ENCODE measurements at regions not wholly inside any gene's neighbourhood (a gene's known extent, or its start where the extent isn't known, plus 50 kb on each side); places are given as distances from the start of the nearest gene placed in this dataset.

- peak; percentile 0 for DNase-seq
- Histone ChIP-seq H3K4me3 (no peak overlapping the region), H3K36me3 (ENCODE audit: low read depth) (no peaks in the 10 kb centered on the region), H4K20me1 (ENCODE audit: insufficient read depth) (no peaks in the 10 kb centered on the region), H3K9me2 (ENCODE audit: insufficient read depth) (no peaks in the 10 kb centered on the region), H3K27me3 (replicated peaks; ENCODE audit: insufficient read depth) (no peaks in the 10 kb centered on the region), H3K79me2 (ENCODE audit: insufficient read depth) (no peaks in the 10 kb centered on the region), H3K27ac (no peak overlapping the region), H2AFZ (no peak overlapping the region), H3K4me1 (ENCODE audit: insufficient read depth) (no peaks in the 10 kb centered on the region), H3K9ac (no peak overlapping the region), H3F3A (ENCODE audit: insufficient read depth) (no peaks in the 10 kb centered on the region), H3K9me3 (ENCODE audit: low read depth) (no peaks in the 10 kb centered on the region), H3K4me2 (ENCODE audit: unreplicated experiment) (no peak overlapping the region)
- no peak for TF ChIP-seq EZH2 (IDR thresholded peaks at IDR 0.05; ENCODE audit: insufficient read depth, poor library complexity, severe bottlenecking)
- no peak for TF ChIP-seq EZH2phosphoT487 (IDR thresholded peaks at IDR 0.05; ENCODE audit: insufficient read depth, low read depth)
- WGBS, 2 experiments (ENCODE audit: low coverage in 1 of 2, low lambda C conversion rate in 2 of 2, missing lambda C conversion rate in 2 of 2) = 9 to 20% methylated on average over 1 of the region's 1 CpG
- in situ Hi-C loops (cut with MboI) = no loop called here
These were observed 1148.1 kb upstream of the FANCL start for GRCh38 chr2:59389240-59389639.

GRCh38 chr2:59385971-59386370 lies 1144.8 kb upstream of the FANCL start:
- no peaks in the 10 kb centered on the region for H3K4me1 ChIP-seq (ENCODE audit: insufficient read depth)
- H3K9me3 ChIP-seq (ENCODE audit: low read depth) = no peaks in the 10 kb centered on the region
- TF ChIP-seq EZH2phosphoT487 (IDR thresholded peaks at IDR 0.05; ENCODE audit: insufficient read depth, low read depth) (no peak), EZH2 (IDR thresholded peaks at IDR 0.05; ENCODE audit: insufficient read depth, poor library complexity, severe bottlenecking) (no peak)
- H3K9me2 ChIP-seq (ENCODE audit: insufficient read depth) = no peaks in the 10 kb centered on the region
- H3K79me2 ChIP-seq (ENCODE audit: insufficient read depth) = no peaks in the 10 kb centered on the region
- H3K9ac ChIP-seq = no peak overlapping the region
- in situ Hi-C loops (cut with MboI) = no loop called here
- H4K20me1 ChIP-seq (ENCODE audit: insufficient read depth) = no peaks in the 10 kb centered on the region
- H3K27ac ChIP-seq = no peak overlapping the region
- H3K36me3 ChIP-seq (ENCODE audit: low read depth) = no peaks in the 10 kb centered on the region
- no peak overlapping the region for H3K4me2 ChIP-seq (ENCODE audit: unreplicated experiment)
- WGBS, 2 experiments (ENCODE audit: low coverage in 1 of 2, low lambda C conversion rate in 2 of 2, missing lambda C conversion rate in 2 of 2) = 61 to 63% methylated on average over 10 of the region's 10 CpGs
- H3F3A ChIP-seq (ENCODE audit: insufficient read depth) = no peaks in the 10 kb centered on the region
- no peak overlapping the region for H3K4me3 ChIP-seq
- H2AFZ ChIP-seq = no peak overlapping the region
- H3K27me3 ChIP-seq (replicated peaks; ENCODE audit: insufficient read depth) = no peaks in the 10 kb centered on the region
- DNase-seq = no peak

GRCh38 chr2:59383473-59383872 lies 1142.3 kb upstream of the FANCL start:
- H3K9ac ChIP-seq = no peak overlapping the region
- no peak overlapping the region for H3K27ac ChIP-seq
- no peak overlapping the region for H2AFZ ChIP-seq
- no peaks in the 10 kb centered on the region for H3K9me3 ChIP-seq (ENCODE audit: low read depth)
- WGBS, 2 experiments (ENCODE audit: low coverage in 1 of 2, low lambda C conversion rate in 2 of 2, missing lambda C conversion rate in 2 of 2) = 19 to 20% methylated on average over 1 of the region's 1 CpG
- no peaks in the 10 kb centered on the region for H3K4me1 ChIP-seq (ENCODE audit: insufficient read depth)
- H3K27me3 ChIP-seq (replicated peaks; ENCODE audit: insufficient read depth) = no peaks in the 10 kb centered on the region
- in situ Hi-C loops (cut with MboI) = no loop called here
- H3K36me3 ChIP-seq (ENCODE audit: low read depth) = no peaks in the 10 kb centered on the region
- no peak overlapping the region for H3K4me2 ChIP-seq (ENCODE audit: unreplicated experiment)
- TF ChIP-seq EZH2 (IDR thresholded peaks at IDR 0.05; ENCODE audit: insufficient read depth, poor library complexity, severe bottlenecking) = no peak
- no peak for TF ChIP-seq EZH2phosphoT487 (IDR thresholded peaks at IDR 0.05; ENCODE audit: insufficient read depth, low read depth)
- no peak overlapping the region for H3K4me3 ChIP-seq
- H3K79me2 ChIP-seq (ENCODE audit: insufficient read depth) = no peaks in the 10 kb centered on the region
- no peaks in the 10 kb centered on the region for H3F3A ChIP-seq (ENCODE audit: insufficient read depth)
- H4K20me1 ChIP-seq (ENCODE audit: insufficient read depth) = no peaks in the 10 kb centered on the region
- DNase-seq = no peak
- H3K9me2 ChIP-seq (ENCODE audit: insufficient read depth) = no peaks in the 10 kb centered on the region

GRCh38 chr2:59378127-59378526 lies 1137.0 kb upstream of the FANCL start:
- Histone ChIP-seq H3K9me2 (ENCODE audit: insufficient read depth) (no peaks in the 10 kb centered on the region), H3K9me3 (ENCODE audit: low read depth) (no peaks in the 10 kb centered on the region), H3K9ac (no peak overlapping the region), H4K20me1 (ENCODE audit: insufficient read depth) (no peaks in the 10 kb centered on the region), H3K79me2 (ENCODE audit: insufficient read depth) (no peaks in the 10 kb centered on the region), H3K4me1 (ENCODE audit: insufficient read depth) (no peaks in the 10 kb centered on the region), H3K27me3 (replicated peaks; ENCODE audit: insufficient read depth) (no peaks in the 10 kb centered on the region), H2AFZ (no peak overlapping the region), H3K36me3 (ENCODE audit: low read depth) (no peaks in the 10 kb centered on the region), H3K4me3 (no peak overlapping the region), H3F3A (ENCODE audit: insufficient read depth) (no peaks in the 10 kb centered on the region), H3K4me2 (ENCODE audit: unreplicated experiment) (no peak overlapping the region), H3K27ac (no peak overlapping the region)
- TF ChIP-seq EZH2 (IDR thresholded peaks at IDR 0.05; ENCODE audit: insufficient read depth, poor library complexity, severe bottlenecking) = no peak
- no peak for TF ChIP-seq EZH2phosphoT487 (IDR thresholded peaks at IDR 0.05; ENCODE audit: insufficient read depth, low read depth)
- WGBS, 2 experiments (ENCODE audit: low coverage in 1 of 2, low lambda C conversion rate in 2 of 2, missing lambda C conversion rate in 2 of 2) = 40 to 88% methylated on average over 1 of the region's 1 CpG
- in situ Hi-C loops (cut with MboI) = no loop called here
- DNase-seq = no peak

GRCh38 chr2:59366288-59366687 lies 1125.2 kb upstream of the FANCL start:
- in situ Hi-C loops (cut with MboI) = no loop called here
- H3K79me2 ChIP-seq (ENCODE audit: insufficient read depth) = no peaks in the 10 kb centered on the region
- no peaks in the 10 kb centered on the region for H4K20me1 ChIP-seq (ENCODE audit: insufficient read depth)
- H3K27me3 ChIP-seq (replicated peaks; ENCODE audit: insufficient read depth) = no peaks in the 10 kb centered on the region
- H3K4me2 ChIP-seq (ENCODE audit: unreplicated experiment) = no peak overlapping the region
- DNase-seq = no peak
- H3F3A ChIP-seq (ENCODE audit: insufficient read depth) = no peaks in the 10 kb centered on the region
- H2AFZ ChIP-seq = no peak overlapping the region
- no peak overlapping the region for H3K27ac ChIP-seq
- H3K4me3 ChIP-seq = no peak overlapping the region
- H3K4me1 ChIP-seq (ENCODE audit: insufficient read depth) = no peaks in the 10 kb centered on the region
- H3K36me3 ChIP-seq (ENCODE audit: low read depth) = no peaks in the 10 kb centered on the region
- TF ChIP-seq EZH2phosphoT487 (IDR thresholded peaks at IDR 0.05; ENCODE audit: insufficient read depth, low read depth) = no peak
- no peak overlapping the region for H3K9ac ChIP-seq
- no peaks in the 10 kb centered on the region for H3K9me2 ChIP-seq (ENCODE audit: insufficient read depth)
- H3K9me3 ChIP-seq (ENCODE audit: low read depth) = no peaks in the 10 kb centered on the region

All from GM23248 (cell line).